OCI-LY3 (cell line): ENCODE measurements at regions not wholly inside any gene's neighbourhood (a gene's known extent, or its start where the extent isn't known, plus 50 kb on each side); places are given as distances from the start of the nearest gene placed in this dataset.

ENCODE experiments used
- CTCF ChIP-seq: fragments of 200-600, 300-600 bp; sonication (generic); IDR thresholded peaks from 2 replicates; pipeline ENCODE4 v1.5.1; 2014; ENCODE audit warnings: antibody characterized with exemption, low read length, low read depth
- EZH2phosphoT487 ChIP-seq: fragments of 200-600 bp; shearing (Covaris generic); IDR thresholded peaks from 2 replicates; pipeline ENCODE4 v1.6.1; 2018; ENCODE audit warnings: antibody characterized with exemption, mixed run types, low read depth

DNA sequence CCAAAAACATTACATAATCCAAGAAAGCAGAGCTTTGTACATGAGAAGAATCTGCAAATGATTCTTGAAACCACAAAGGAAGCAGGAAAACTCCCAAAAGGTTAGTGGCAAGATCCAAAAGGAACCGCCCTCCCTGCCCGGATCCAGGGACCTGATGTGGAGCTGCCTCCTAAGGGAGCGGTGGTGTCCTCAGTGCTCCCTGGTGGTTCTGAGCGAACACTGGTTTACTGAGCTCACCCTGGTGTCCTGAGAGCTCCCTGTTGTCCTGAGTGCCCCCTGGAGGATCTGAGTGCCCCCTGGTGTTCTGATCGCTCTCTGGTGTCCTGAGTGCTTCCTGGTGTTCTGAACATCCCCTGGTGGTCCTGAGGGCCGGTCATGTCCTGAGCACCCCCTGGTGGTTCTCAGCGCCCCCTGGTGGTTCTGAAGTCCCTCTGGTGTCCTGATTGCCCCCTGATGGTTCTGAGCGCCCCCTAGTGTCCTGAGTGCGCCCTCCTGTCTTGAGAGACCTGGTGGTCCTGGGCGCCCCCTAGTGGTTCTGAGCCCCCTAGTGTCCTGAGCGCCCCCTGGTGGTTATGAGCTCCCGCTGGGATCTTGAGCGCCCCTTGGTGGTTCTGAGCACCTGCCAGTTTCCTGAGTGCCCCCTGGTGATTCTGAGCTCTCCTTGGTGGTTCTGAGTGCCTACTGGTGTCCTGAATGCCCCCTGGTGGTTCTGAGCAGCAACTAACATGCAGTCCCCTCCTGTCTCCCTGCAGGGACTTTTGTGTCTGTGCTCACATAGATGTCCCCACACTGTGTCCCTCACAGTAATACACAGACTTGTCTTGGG lies 891.1 kb downstream of the TMEM121 start:
- TF ChIP-seq CTCF (peak; percentile 100), EZH2phosphoT487 (no peak)
